A673 (cell line): ENCODE measurements at regions not wholly inside any gene's neighbourhood (a gene's known extent, or its start where the extent isn't known, plus 50 kb on each side); places are given as distances from the start of the nearest gene placed in this dataset.
"Not testable (repeated sequence)": the region's sequence is repeated elsewhere in the genome, so short reads cannot be mapped to it uniquely, and the experiment has no call there.

Experiments used
- BruUV-seq: library from RNA; stranded (reverse); fragments of 400-500 nt; replicated peaks from 2 replicates; lab custom pipeline; 2021; lab: Mats Ljungman, UMichigan
- CTCF ChIA-PET: fragments of 300-600 bp; sonication (Branson Sonifier 250); formaldehyde crosslinking; loops from one replicate; lab custom pipeline; 2022; ENCODE audit warnings: antibody characterized with exemption; lab: Charles Lee
- POLR2A ChIA-PET: fragments of 300-600 bp; sonication (Branson Sonifier 250); formaldehyde crosslinking; loops from one replicate; lab custom pipeline; 2022; ENCODE audit warnings: antibody characterized with exemption; ENCODE audit not compliant: low non-redundant PET; lab: Charles Lee
- DNase-seq: peaks from one replicate; pipeline ENCODE4 v3.0.0-alpha.2; 2015; ENCODE audit warnings: low spot score
- H3K27ac ChIP-seq: fragments of 200-600 bp; sonication (generic); 2 replicates; pipeline ENCODE4 v1.5.1; 2016; ENCODE audit warnings: mixed run types, low read depth, mild to moderate bottlenecking, mixed read lengths, antibody characterized with exemption, low read length; ENCODE audit not compliant: poor library complexity, severe bottlenecking
- H3K27me3 ChIP-seq: fragments of 200-600 bp; sonication (generic); replicated peaks from 2 replicates; pipeline ENCODE4 v1.6.1; 2017; ENCODE audit warnings: mixed run types, low read depth, mild to moderate bottlenecking, mixed read lengths, antibody characterized with exemption, low read length; ENCODE audit not compliant: insufficient read depth, poor library complexity
- H3K36me3 ChIP-seq: fragments of 200-600 bp; sonication (generic); 2 replicates; pipeline ENCODE4 v1.6.1; 2016; ENCODE audit warnings: mixed run types, mild to moderate bottlenecking, mixed read lengths, antibody characterized with exemption, low read length; ENCODE audit not compliant: insufficient read depth, poor library complexity, severe bottlenecking
- H3K4me1 ChIP-seq: fragments of 200-600 bp; sonication (generic); 2 replicates; pipeline ENCODE4 v1.6.1; 2017; ENCODE audit warnings: mixed run types, mild to moderate bottlenecking, mixed read lengths, antibody characterized with exemption, low read length; ENCODE audit not compliant: insufficient read depth, poor library complexity, severe bottlenecking
- H3K4me3 ChIP-seq: fragments of 200-600 bp; sonication (generic); 2 replicates; pipeline ENCODE4 v1.5.1; 2016; ENCODE audit warnings: low read depth, mixed run types, mild to moderate bottlenecking, mixed read lengths, low read length; ENCODE audit not compliant: poor library complexity, severe bottlenecking
- H3K9me3 ChIP-seq: fragments of 200-600 bp; sonication (generic); 2 replicates; pipeline ENCODE4 v1.6.1; 2016; ENCODE audit warnings: mixed run types, low read depth, mild to moderate bottlenecking, mixed read lengths, antibody characterized with exemption, low read length; ENCODE audit not compliant: poor library complexity, severe bottlenecking
- CTCF ChIP-seq: fragments of 300-800, 200-600 bp; sonication (generic); conservative IDR thresholded peaks from 2 replicates; pipeline ENCODE4 v1.5.1; 2017; ENCODE audit warnings: low read depth, mild to moderate bottlenecking, antibody characterized with exemption, low read length, moderate library complexity, mixed read lengths
- EZH2 ChIP-seq: fragments of 200-600 bp; sonication (generic); IDR thresholded peaks from 2 replicates; pipeline ENCODE4 v1.6.1; 2017; ENCODE audit warnings: borderline replicate concordance, low read depth, mild to moderate bottlenecking, mixed read lengths, antibody characterized with exemption, low read length; ENCODE audit not compliant: poor library complexity, severe bottlenecking
- intact Hi-C: fragments of 100-400 bp; cut with micrococcal nuclease; formaldehyde crosslinking; loops from one replicate; pipeline ENCODE4 v1.10.0; 2022; ENCODE audit not compliant: unreplicated experiment

- no peak for TF ChIP-seq CTCF
- no TSS peak for BruUV-seq
- H3K4me3 ChIP-seq: no peak overlapping the region
- H3K9me3 ChIP-seq: no peaks in the 10 kb centered on the region
- intact Hi-C loops: no loop called here
- H3K27ac ChIP-seq: no peak overlapping the region
- peaks cover 29% of the 10 kb centered on the region for H3K27me3 ChIP-seq
- no peaks in the 10 kb centered on the region for H3K4me1 ChIP-seq
- no peak for DNase-seq
- POLR2A ChIA-PET: no interaction called here
- H3K36me3 ChIP-seq: no peaks in the 10 kb centered on the region
- CTCF ChIA-PET: no interaction called here
Observed at GRCh38 chr1:166630369-166630768, 208.9 kb upstream of the POGK start.

GRCh38 chr1:166638137-166638536, 201.1 kb upstream of the POGK start:
- Histone ChIP-seq H3K27ac (no peak overlapping the region), H3K36me3 (no peaks in the 10 kb centered on the region), H3K4me3 (no peak overlapping the region), H3K9me3 (no peaks in the 10 kb centered on the region), H3K27me3 (peaks cover 6% of the 10 kb centered on the region), H3K4me1 (no peaks in the 10 kb centered on the region)
- ChIA-PET CTCF (no interaction called here), POLR2A (no interaction called here)
- TF ChIP-seq EZH2: no peak
- TF ChIP-seq CTCF: no peak
- DNase-seq: no peak
- intact Hi-C loops: no loop called here
- no TSS peak for BruUV-seq

- CTCF ChIA-PET, POLR2A ChIA-PET: not testable (repeated sequence)
Observed at GRCh38 chr1:166657228-166657627, 182.0 kb upstream of the POGK start.

GRCh38 chr1:166666790-166667189, 172.5 kb upstream of the POGK start:
- intact Hi-C loops, DNase-seq, H3K9me3 ChIP-seq, BruUV-seq, POLR2A ChIA-PET, H3K27ac ChIP-seq, CTCF ChIA-PET, H3K27me3 ChIP-seq, H3K36me3 ChIP-seq, H3K4me1 ChIP-seq, H3K4me3 ChIP-seq: not testable (repeated sequence)

More at GRCh38 chr1:166657228-166657627, 182.0 kb upstream of the POGK start:
- H3K36me3 ChIP-seq, DNase-seq, H3K9me3 ChIP-seq, BruUV-seq, H3K4me3 ChIP-seq, H3K27me3 ChIP-seq, H3K27ac ChIP-seq, H3K4me1 ChIP-seq, intact Hi-C loops: not testable (repeated sequence)

- BruUV-seq, POLR2A ChIA-PET: not testable (repeated sequence)
Observed at GRCh38 chr1:166667600-166667999, 171.7 kb upstream of the POGK start.

More at GRCh38 chr1:166667600-166667999, 171.7 kb upstream of the POGK start:
- CTCF ChIA-PET, H3K27ac ChIP-seq, H3K9me3 ChIP-seq, H3K36me3 ChIP-seq, H3K27me3 ChIP-seq, H3K4me1 ChIP-seq, intact Hi-C loops, DNase-seq, H3K4me3 ChIP-seq: not testable (repeated sequence)
